Peyer's patch (tissue), 4 donors: ENCODE measurements at regions not wholly inside any gene's neighbourhood (a gene's known extent, or its start where the extent isn't known, plus 50 kb on each side); places are given as distances from the start of the nearest gene placed in this dataset.

Experiments
- POLR2A ChIP-seq, 2 donors: fragments of 450-650 bp; IDR thresholded peaks; one replicate each; pipeline ENCODE4 v1.5.1; 2017; ENCODE audit warnings: antibody characterized with exemption in 2 of 2, mild to moderate bottlenecking in 2 of 2, moderate library complexity in 2 of 2
- TF ChIP-seq, protein P1 (sequence below), 6 experiments: fragments of 450-650 bp in 4 of 6; fragments of 200-600 bp in 2 of 6; sonication (generic) in 1 of 6; IDR thresholded peaks; one replicate each; pipeline ENCODE4 v1.5.1; 2017 to 2019; ENCODE audit warnings: antibody characterized with exemption in 6 of 6, mild to moderate bottlenecking in 3 of 6, moderate library complexity in 1 of 6

DNA sequence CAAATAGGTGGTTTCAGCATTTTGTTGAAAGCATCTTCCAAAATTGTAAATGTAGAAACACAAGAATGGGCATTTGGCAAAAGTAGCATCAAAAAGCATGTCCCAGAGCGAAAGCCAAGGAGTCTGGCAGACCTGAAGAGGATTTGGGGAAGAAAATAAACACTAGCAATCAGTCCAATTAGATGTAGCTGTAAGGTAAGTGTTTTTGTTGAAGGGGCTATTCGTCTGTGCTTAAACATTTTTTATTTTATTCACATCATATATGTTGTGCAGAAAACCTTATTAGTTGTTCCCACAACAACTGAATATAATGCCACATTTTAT is 954.1 kb upstream of the COX7C start:
- TF ChIP-seq POLR2A (IDR thresholded peaks at IDR 0.05) = no peak
- TF ChIP-seq, protein P1, sequence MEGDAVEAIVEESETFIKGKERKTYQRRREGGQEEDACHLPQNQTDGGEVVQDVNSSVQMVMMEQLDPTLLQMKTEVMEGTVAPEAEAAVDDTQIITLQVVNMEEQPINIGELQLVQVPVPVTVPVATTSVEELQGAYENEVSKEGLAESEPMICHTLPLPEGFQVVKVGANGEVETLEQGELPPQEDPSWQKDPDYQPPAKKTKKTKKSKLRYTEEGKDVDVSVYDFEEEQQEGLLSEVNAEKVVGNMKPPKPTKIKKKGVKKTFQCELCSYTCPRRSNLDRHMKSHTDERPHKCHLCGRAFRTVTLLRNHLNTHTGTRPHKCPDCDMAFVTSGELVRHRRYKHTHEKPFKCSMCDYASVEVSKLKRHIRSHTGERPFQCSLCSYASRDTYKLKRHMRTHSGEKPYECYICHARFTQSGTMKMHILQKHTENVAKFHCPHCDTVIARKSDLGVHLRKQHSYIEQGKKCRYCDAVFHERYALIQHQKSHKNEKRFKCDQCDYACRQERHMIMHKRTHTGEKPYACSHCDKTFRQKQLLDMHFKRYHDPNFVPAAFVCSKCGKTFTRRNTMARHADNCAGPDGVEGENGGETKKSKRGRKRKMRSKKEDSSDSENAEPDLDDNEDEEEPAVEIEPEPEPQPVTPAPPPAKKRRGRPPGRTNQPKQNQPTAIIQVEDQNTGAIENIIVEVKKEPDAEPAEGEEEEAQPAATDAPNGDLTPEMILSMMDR (IDR thresholded peaks at IDR 0.05) = no peak
